PC-3 (cell line): ENCODE measurements at regions not wholly inside any gene's neighbourhood (a gene's known extent, or its start where the extent isn't known, plus 50 kb on each side); places are given as distances from the start of the nearest gene placed in this dataset.

Experiments
- EZH2 ChIP-seq: fragments of 300-600 bp; sonication (generic); IDR thresholded peaks from one replicate; pipeline ENCODE4 v1.6.1; 2017; ENCODE audit warnings: antibody characterized with exemption, mild to moderate bottlenecking, low read length; ENCODE audit not compliant: unreplicated experiment
- EZH2phosphoT487 ChIP-seq: fragments of 300-600 bp; sonication (generic); IDR thresholded peaks from 2 replicates; pipeline ENCODE4 v1.6.1; 2018; ENCODE audit warnings: mild to moderate bottlenecking, antibody characterized with exemption, low read length, borderline replicate concordance
- TF ChIP-seq, protein P1 (sequence below): fragments of 300-600 bp; sonication (generic); conservative IDR thresholded peaks from 2 replicates; pipeline ENCODE4 v1.5.1; 2017; ENCODE audit warnings: antibody characterized with exemption, low read depth, mild to moderate bottlenecking, low read length

DNA sequence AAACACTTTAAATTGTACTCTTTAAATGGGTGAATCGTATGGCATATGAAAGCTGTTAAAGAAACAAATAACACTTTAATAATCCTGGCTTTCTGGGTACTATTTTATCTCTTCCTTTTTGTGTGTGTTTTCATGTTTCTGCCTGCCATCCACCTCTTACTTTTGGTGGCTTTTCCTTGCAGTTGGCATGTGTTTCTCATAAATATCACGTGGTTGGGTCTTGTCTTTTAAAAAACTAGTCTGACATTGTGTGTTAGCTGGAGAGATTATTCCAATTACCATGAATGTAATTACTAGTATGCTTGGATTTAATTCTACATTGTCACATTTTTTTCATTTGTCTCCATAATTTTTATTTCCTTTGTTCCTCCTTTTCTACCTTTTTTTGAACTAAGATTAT lies 262.9 kb upstream of the B3GAT1 start:
- TF ChIP-seq, protein P1, sequence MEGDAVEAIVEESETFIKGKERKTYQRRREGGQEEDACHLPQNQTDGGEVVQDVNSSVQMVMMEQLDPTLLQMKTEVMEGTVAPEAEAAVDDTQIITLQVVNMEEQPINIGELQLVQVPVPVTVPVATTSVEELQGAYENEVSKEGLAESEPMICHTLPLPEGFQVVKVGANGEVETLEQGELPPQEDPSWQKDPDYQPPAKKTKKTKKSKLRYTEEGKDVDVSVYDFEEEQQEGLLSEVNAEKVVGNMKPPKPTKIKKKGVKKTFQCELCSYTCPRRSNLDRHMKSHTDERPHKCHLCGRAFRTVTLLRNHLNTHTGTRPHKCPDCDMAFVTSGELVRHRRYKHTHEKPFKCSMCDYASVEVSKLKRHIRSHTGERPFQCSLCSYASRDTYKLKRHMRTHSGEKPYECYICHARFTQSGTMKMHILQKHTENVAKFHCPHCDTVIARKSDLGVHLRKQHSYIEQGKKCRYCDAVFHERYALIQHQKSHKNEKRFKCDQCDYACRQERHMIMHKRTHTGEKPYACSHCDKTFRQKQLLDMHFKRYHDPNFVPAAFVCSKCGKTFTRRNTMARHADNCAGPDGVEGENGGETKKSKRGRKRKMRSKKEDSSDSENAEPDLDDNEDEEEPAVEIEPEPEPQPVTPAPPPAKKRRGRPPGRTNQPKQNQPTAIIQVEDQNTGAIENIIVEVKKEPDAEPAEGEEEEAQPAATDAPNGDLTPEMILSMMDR = no peak
- TF ChIP-seq EZH2 = no peak
- TF ChIP-seq EZH2phosphoT487 = no peak
